ENCODE measurements at regions not wholly inside any gene's neighbourhood (a gene's known extent, or its start where the extent isn't known, plus 50 kb on each side); places are given as distances from the start of the nearest gene placed in this dataset.
"Not testable (repeated sequence)": the region's sequence is repeated elsewhere in the genome, so short reads cannot be mapped to it uniquely, and the experiment has no call there.

GRCh38 chr20:57770852-57771720, 61.3 kb upstream of the PMEPA1 start:
- Histone ChIP-seq H3K27ac (ENCODE audit: low read depth, low read length) (no peak overlapping the region), H3K27me3 (ENCODE audit: low read length) (no peaks in the 10 kb centered on the region), H3K36me3 (ENCODE audit: low read length) (0 out of 2 replicates have a peak, but pooled peaks cover 3% of the 10 kb centered on the region), H3F3A (ENCODE audit: insufficient read depth) (no peaks in the 10 kb centered on the region), H3K4me3 (ENCODE audit: insufficient read depth, low read length, poor library complexity, severe bottlenecking) (no peak overlapping the region), H2AFZ (ENCODE audit: low read depth, low read length, severe bottlenecking) (no peak overlapping the region), H3K9me2 (replicated peaks; ENCODE audit: insufficient read depth, low read length) (no peaks in the 10 kb centered on the region), H3K79me2 (ENCODE audit: insufficient read depth, low read length) (no peaks in the 10 kb centered on the region), H3K4me2 (ENCODE audit: low read depth, low read length, poor library complexity, severe bottlenecking) (no peak overlapping the region), H3K9ac (ENCODE audit: low read length) (no peak overlapping the region), H4K20me1 (ENCODE audit: low read depth, low read length) (no peaks in the 10 kb centered on the region), H3K9me3 (ENCODE audit: insufficient read depth, low read length) (no peaks in the 10 kb centered on the region)
- TF ChIP-seq EZH2phosphoT487 (conservative IDR thresholded peaks at IDR 0.05; ENCODE audit: low read length) (no peak), CTCF (IDR thresholded peaks at IDR 0.05; ENCODE audit: insufficient read depth, low read length, poor library complexity, severe bottlenecking) (no peak)

GRCh38 chr20:57770401-57770800, 60.6 kb upstream of the PMEPA1 start:
- H3K79me2 ChIP-seq (ENCODE audit: insufficient read depth, low read length); H3K27ac ChIP-seq (ENCODE audit: low read depth, low read length); H3K27me3 ChIP-seq (ENCODE audit: low read length); H3K9me2 ChIP-seq (replicated peaks; ENCODE audit: insufficient read depth, low read length); H2AFZ ChIP-seq (ENCODE audit: low read depth, low read length, severe bottlenecking); H3F3A ChIP-seq (ENCODE audit: insufficient read depth); H4K20me1 ChIP-seq (ENCODE audit: low read depth, low read length); H3K9me3 ChIP-seq (ENCODE audit: insufficient read depth, low read length); H3K9ac ChIP-seq (ENCODE audit: low read length); H3K36me3 ChIP-seq (ENCODE audit: low read length); H3K4me2 ChIP-seq (ENCODE audit: low read depth, low read length, poor library complexity, severe bottlenecking); H3K4me3 ChIP-seq (ENCODE audit: insufficient read depth, low read length, poor library complexity, severe bottlenecking): not testable (repeated sequence)

GRCh38 chr20:57769756-57770155, 59.9 kb upstream of the PMEPA1 start:
- H3K4me3 ChIP-seq (ENCODE audit: insufficient read depth, low read length, poor library complexity, severe bottlenecking): no peak overlapping the region
- TF ChIP-seq EZH2phosphoT487 (conservative IDR thresholded peaks at IDR 0.05; ENCODE audit: low read length): no peak
- no peak for TF ChIP-seq CTCF (IDR thresholded peaks at IDR 0.05; ENCODE audit: insufficient read depth, low read length, poor library complexity, severe bottlenecking)
- no peaks in the 10 kb centered on the region for H4K20me1 ChIP-seq (ENCODE audit: low read depth, low read length)
- H3K9ac ChIP-seq (ENCODE audit: low read length): no peak overlapping the region
- H3K4me2 ChIP-seq (ENCODE audit: low read depth, low read length, poor library complexity, severe bottlenecking): no peak overlapping the region
- no peaks in the 10 kb centered on the region for H3K79me2 ChIP-seq (ENCODE audit: insufficient read depth, low read length)
- H3K27ac ChIP-seq (ENCODE audit: low read depth, low read length): no peak overlapping the region
- no peaks in the 10 kb centered on the region for H3K9me2 ChIP-seq (replicated peaks; ENCODE audit: insufficient read depth, low read length)
- 0 out of 2 replicates have a peak, but pooled peaks cover 3% of the 10 kb centered on the region for H3K36me3 ChIP-seq (ENCODE audit: low read length)
- no peaks in the 10 kb centered on the region for H3K27me3 ChIP-seq (ENCODE audit: low read length)
- H3K9me3 ChIP-seq (ENCODE audit: insufficient read depth, low read length): no peaks in the 10 kb centered on the region
- H3F3A ChIP-seq (ENCODE audit: insufficient read depth): no peaks in the 10 kb centered on the region
- no peak overlapping the region for H2AFZ ChIP-seq (ENCODE audit: low read depth, low read length, severe bottlenecking)

- 0 out of 2 replicates have a peak, but pooled peaks cover 3% of the 10 kb centered on the region for H3K36me3 ChIP-seq (ENCODE audit: low read length)
- H3F3A ChIP-seq (ENCODE audit: insufficient read depth): no peaks in the 10 kb centered on the region
- no peaks in the 10 kb centered on the region for H3K9me2 ChIP-seq (replicated peaks; ENCODE audit: insufficient read depth, low read length)
- H3K4me3 ChIP-seq (ENCODE audit: insufficient read depth, low read length, poor library complexity, severe bottlenecking): no peak overlapping the region
- H3K9ac ChIP-seq (ENCODE audit: low read length): no peak overlapping the region
- H3K79me2 ChIP-seq (ENCODE audit: insufficient read depth, low read length): no peaks in the 10 kb centered on the region
- H4K20me1 ChIP-seq (ENCODE audit: low read depth, low read length): no peaks in the 10 kb centered on the region
- no peak for TF ChIP-seq CTCF (IDR thresholded peaks at IDR 0.05; ENCODE audit: insufficient read depth, low read length, poor library complexity, severe bottlenecking)
- TF ChIP-seq EZH2phosphoT487 (conservative IDR thresholded peaks at IDR 0.05; ENCODE audit: low read length): no peak
- H3K9me3 ChIP-seq (ENCODE audit: insufficient read depth, low read length): no peaks in the 10 kb centered on the region
- no peak overlapping the region for H2AFZ ChIP-seq (ENCODE audit: low read depth, low read length, severe bottlenecking)
- no peak overlapping the region for H3K4me2 ChIP-seq (ENCODE audit: low read depth, low read length, poor library complexity, severe bottlenecking)
- H3K27me3 ChIP-seq (ENCODE audit: low read length): no peaks in the 10 kb centered on the region
- H3K27ac ChIP-seq (ENCODE audit: low read depth, low read length): no peak overlapping the region
Observed at GRCh38 chr20:57768519-57768918, 58.7 kb upstream of the PMEPA1 start.
